Memory B cell (primary cell): ENCODE measurements at regions not wholly inside any gene's neighbourhood (a gene's known extent, or its start where the extent isn't known, plus 50 kb on each side); places are given as distances from the start of the nearest gene placed in this dataset.

Experiments
- ATAC-seq: fragments of 150-1000 bp; cut with Tn5 transposase; 2 replicates; pipeline ENCODE4 v1.10.0; 2021; ENCODE audit warnings: low read depth, mild to moderate bottlenecking, moderate library complexity
- DNase-seq, 2 donors: peaks; one replicate each; pipeline ENCODE4 v3.0.0; 2022; ENCODE audit warnings: low spot score in 2 of 2
- H3K27ac Mint-ChIP-seq: one replicate; pipeline ENCODE4 v1.8.0; 2022; ENCODE audit warnings: mild to moderate bottlenecking, moderate library complexity, mixed read lengths
- H3K27me3 Mint-ChIP-seq: one replicate; pipeline ENCODE4 v1.8.0; 2022; ENCODE audit warnings: mixed read lengths
- H3K36me3 Mint-ChIP-seq: one replicate; pipeline ENCODE4 v1.8.0; 2022; ENCODE audit warnings: mild to moderate bottlenecking, mixed read lengths
- H3K4me1 Mint-ChIP-seq: one replicate; pipeline ENCODE4 v1.8.0; 2022; ENCODE audit warnings: mixed read lengths
- H3K4me3 Mint-ChIP-seq: one replicate; pipeline ENCODE4 v1.8.0; 2022; ENCODE audit warnings: mild to moderate bottlenecking, moderate library complexity, mixed read lengths
- H3K9me3 Mint-ChIP-seq: one replicate; pipeline ENCODE4 v1.8.0; 2022; ENCODE audit warnings: mixed read lengths

DNA sequence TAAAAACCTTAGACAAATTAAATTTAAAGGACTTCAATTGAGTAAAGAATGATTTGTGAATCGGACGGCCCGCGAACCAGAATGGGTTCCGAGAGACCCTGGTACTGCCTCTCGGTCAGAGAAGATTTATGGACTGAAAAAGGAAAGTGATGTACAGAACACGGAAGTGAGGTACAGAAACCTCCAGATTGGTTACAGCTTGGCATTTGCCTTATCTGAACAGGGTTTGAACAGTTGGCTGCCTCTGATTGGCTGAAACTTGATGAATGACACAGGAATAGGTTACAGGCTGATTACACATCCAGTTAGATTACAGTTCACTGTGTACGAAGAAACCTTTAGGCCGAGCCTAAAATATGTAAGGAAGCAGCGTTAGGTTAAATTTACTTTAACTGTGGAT lies 156.5 kb upstream of the EGFLAM start:
- ATAC-seq (no peak), DNase-seq (no peak)
- Mint-ChIP-seq H3K27ac (no peak overlapping the region), H3K9me3 (peaks cover 2% of the 10 kb centered on the region), H3K4me3 (no peak overlapping the region), H3K4me1 (no peaks in the 10 kb centered on the region), H3K27me3 (peaks cover 2% of the 10 kb centered on the region), H3K36me3 (no peaks in the 10 kb centered on the region)

- Mint-ChIP-seq H3K4me3 (no peak overlapping the region), H3K27me3 (peaks cover 4% of the 10 kb centered on the region), H3K36me3 (no peaks in the 10 kb centered on the region), H3K4me1 (no peaks in the 10 kb centered on the region), H3K27ac (no peak overlapping the region), H3K9me3 (peaks cover 2% of the 10 kb centered on the region)
- ATAC-seq, result no peak
- no peak for DNase-seq
Measured at GRCh38 chr5:38099205-38100168, 158.9 kb upstream of the EGFLAM start.

DNA sequence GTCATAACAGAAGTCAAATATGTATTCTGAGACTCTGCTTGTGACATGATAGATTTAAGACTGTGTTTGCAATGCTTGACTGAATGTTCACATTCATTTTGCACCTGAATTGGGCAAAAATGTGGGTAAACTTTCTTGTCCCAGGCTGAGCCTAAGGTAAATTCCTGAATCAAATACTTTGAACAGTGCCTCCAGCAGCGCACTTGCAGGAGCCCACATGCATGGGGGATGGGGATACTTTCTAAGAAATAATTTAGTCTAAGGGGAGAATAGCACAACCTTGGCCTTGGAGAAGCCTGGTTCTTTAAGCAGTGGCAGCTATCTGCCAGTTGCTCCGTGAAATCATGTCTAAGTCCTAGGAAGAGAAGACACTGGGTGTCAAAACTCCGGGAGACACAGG lies 163.5 kb upstream of the EGFLAM start:
- ATAC-seq (no peak), DNase-seq (no peak)
- Mint-ChIP-seq H3K4me3 (no peak overlapping the region), H3K27ac (no peak overlapping the region), H3K27me3 (peaks cover 2% of the 10 kb centered on the region), H3K4me1 (no peaks in the 10 kb centered on the region), H3K36me3 (no peaks in the 10 kb centered on the region), H3K9me3 (peaks cover 2% of the 10 kb centered on the region)

DNA sequence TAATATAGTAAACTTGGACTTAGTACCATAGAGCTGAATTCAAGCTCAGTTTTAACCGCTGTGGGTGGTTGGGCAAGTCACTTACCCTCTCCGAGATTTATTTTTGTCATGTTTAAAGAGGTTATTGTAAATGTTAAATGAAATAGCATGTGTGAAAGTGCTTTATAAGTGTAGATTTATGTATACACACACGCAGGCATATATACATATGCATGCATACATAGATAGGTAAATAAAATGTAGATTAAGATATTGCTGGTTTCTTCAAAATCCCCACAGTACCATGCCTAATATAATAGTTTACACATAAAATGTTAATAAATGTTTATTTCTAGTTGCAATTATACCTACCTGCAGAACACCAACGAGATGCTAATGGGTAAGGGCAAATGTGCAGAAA lies 164.5 kb upstream of the EGFLAM start:
- H3K4me3 Mint-ChIP-seq, result no peak overlapping the region
- H3K36me3 Mint-ChIP-seq, result no peaks in the 10 kb centered on the region
- H3K4me1 Mint-ChIP-seq, result no peaks in the 10 kb centered on the region
- H3K27me3 Mint-ChIP-seq, result peaks cover 2% of the 10 kb centered on the region
- DNase-seq (no peak), ATAC-seq (no peak)
- no peak overlapping the region for H3K27ac Mint-ChIP-seq
- peaks cover 2% of the 10 kb centered on the region for H3K9me3 Mint-ChIP-seq

GRCh38 chr5:38086777-38087176 lies 171.6 kb upstream of the EGFLAM start:
- Mint-ChIP-seq H3K36me3 (no peaks in the 10 kb centered on the region), H3K27ac (no peak overlapping the region), H3K4me3 (no peak overlapping the region)

GRCh38 chr5:38079620-38080402 lies 178.5 kb upstream of the EGFLAM start:
- ATAC-seq (no peak), DNase-seq (no peak)
- peaks cover 2% of the 10 kb centered on the region for H3K9me3 Mint-ChIP-seq
- no peak overlapping the region for H3K27ac Mint-ChIP-seq
- H3K27me3 Mint-ChIP-seq, result no peaks in the 10 kb centered on the region
- H3K4me3 Mint-ChIP-seq, result no peak overlapping the region
- no peaks in the 10 kb centered on the region for H3K36me3 Mint-ChIP-seq
- no peaks in the 10 kb centered on the region for H3K4me1 Mint-ChIP-seq

More at GRCh38 chr5:38086777-38087176, 171.6 kb upstream of the EGFLAM start:
- Mint-ChIP-seq H3K4me1 (no peaks in the 10 kb centered on the region), H3K9me3 (no peaks in the 10 kb centered on the region), H3K27me3 (no peaks in the 10 kb centered on the region)
- DNase-seq (no peak), ATAC-seq (no peak)

GRCh38 chr5:38078161-38078560 lies 180.2 kb upstream of the EGFLAM start:
- ATAC-seq (no peak), DNase-seq (no peak)
- no peaks in the 10 kb centered on the region for H3K36me3 Mint-ChIP-seq
- no peaks in the 10 kb centered on the region for H3K27me3 Mint-ChIP-seq
- H3K4me1 Mint-ChIP-seq, result no peaks in the 10 kb centered on the region
- no peak overlapping the region for H3K4me3 Mint-ChIP-seq
- H3K9me3 Mint-ChIP-seq, result peaks cover 3% of the 10 kb centered on the region
- H3K27ac Mint-ChIP-seq, result no peak overlapping the region

- no peak overlapping the region for H3K4me3 Mint-ChIP-seq
- H3K27me3 Mint-ChIP-seq, result no peaks in the 10 kb centered on the region
- no peak for DNase-seq
- H3K4me1 Mint-ChIP-seq, result no peaks in the 10 kb centered on the region
- H3K27ac Mint-ChIP-seq, result no peak overlapping the region
- H3K9me3 Mint-ChIP-seq, result peaks cover 3% of the 10 kb centered on the region
- no peaks in the 10 kb centered on the region for H3K36me3 Mint-ChIP-seq
- ATAC-seq, result no peak
Measured at GRCh38 chr5:38077652-38078051, 180.7 kb upstream of the EGFLAM start.

- Mint-ChIP-seq H3K27ac (no peak overlapping the region), H3K36me3 (no peaks in the 10 kb centered on the region), H3K4me3 (no peak overlapping the region), H3K27me3 (no peaks in the 10 kb centered on the region), H3K9me3 (peaks cover 1% of the 10 kb centered on the region), H3K4me1 (no peaks in the 10 kb centered on the region)
- ATAC-seq, result no peak
- no peak for DNase-seq
Measured at GRCh38 chr5:38071831-38072694, 186.3 kb upstream of the EGFLAM start.

GRCh38 chr5:38070304-38070950 lies 187.9 kb upstream of the EGFLAM start:
- H3K9me3 Mint-ChIP-seq, result peaks cover 3% of the 10 kb centered on the region
- DNase-seq, result no peak
- ATAC-seq, result no peak
- no peak overlapping the region for H3K4me3 Mint-ChIP-seq
- no peak overlapping the region for H3K27ac Mint-ChIP-seq
- H3K36me3 Mint-ChIP-seq, result no peaks in the 10 kb centered on the region
- H3K27me3 Mint-ChIP-seq, result no peaks in the 10 kb centered on the region
- no peaks in the 10 kb centered on the region for H3K4me1 Mint-ChIP-seq

- no peaks in the 10 kb centered on the region for H3K4me1 Mint-ChIP-seq
- H3K4me3 Mint-ChIP-seq, result no peak overlapping the region
- ATAC-seq, result no peak
- no peaks in the 10 kb centered on the region for H3K36me3 Mint-ChIP-seq
- no peak overlapping the region for H3K27ac Mint-ChIP-seq
- peaks cover 3% of the 10 kb centered on the region for H3K9me3 Mint-ChIP-seq
- no peak for DNase-seq
- no peaks in the 10 kb centered on the region for H3K27me3 Mint-ChIP-seq
Measured at GRCh38 chr5:38069360-38069759, 189.0 kb upstream of the EGFLAM start.

GRCh38 chr5:38060354-38060753 lies 198.0 kb upstream of the EGFLAM start:
- H3K27ac Mint-ChIP-seq, result no peak overlapping the region
- H3K4me3 Mint-ChIP-seq, result no peak overlapping the region
- peaks cover 10% of the 10 kb centered on the region for H3K9me3 Mint-ChIP-seq
- no peaks in the 10 kb centered on the region for H3K36me3 Mint-ChIP-seq
- no peaks in the 10 kb centered on the region for H3K27me3 Mint-ChIP-seq
- no peak for DNase-seq
- H3K4me1 Mint-ChIP-seq, result no peaks in the 10 kb centered on the region
- no peak for ATAC-seq

DNA sequence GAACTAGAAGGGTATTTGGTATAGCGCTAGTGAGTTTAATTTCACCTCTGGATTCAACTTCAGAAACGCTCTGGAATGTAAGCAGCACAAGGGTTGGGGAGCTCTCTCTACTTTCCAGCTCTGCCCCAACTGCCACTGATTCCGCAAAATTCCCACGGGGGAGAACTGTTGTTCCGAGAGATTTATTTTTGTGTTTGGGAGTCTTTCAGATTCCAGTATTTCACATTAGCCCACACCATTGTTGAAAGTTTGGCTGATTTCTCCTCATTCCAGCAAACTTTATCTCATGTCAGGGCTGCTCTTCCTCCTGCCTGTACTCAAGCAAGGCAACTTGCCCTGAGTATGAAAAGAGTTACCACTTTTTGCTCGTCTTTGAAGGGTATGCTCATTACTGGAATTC lies 198.5 kb upstream of the EGFLAM start:
- H3K27me3 Mint-ChIP-seq, result no peaks in the 10 kb centered on the region
- H3K4me1 Mint-ChIP-seq, result no peaks in the 10 kb centered on the region
- H3K4me3 Mint-ChIP-seq, result no peak overlapping the region
- no peak for DNase-seq
- no peaks in the 10 kb centered on the region for H3K36me3 Mint-ChIP-seq
- peaks cover 10% of the 10 kb centered on the region for H3K9me3 Mint-ChIP-seq
- ATAC-seq, result no peak
- H3K27ac Mint-ChIP-seq, result no peak overlapping the region
